ENCODE measurements at regions not wholly inside any gene's neighbourhood (a gene's known extent, or its start where the extent isn't known, plus 50 kb on each side); places are given as distances from the start of the nearest gene placed in this dataset.

GRCh38 chr22:22816766-22817410, 70.7 kb upstream of the IGLL5 start:
- no peak overlapping the region for H3K4me3 ChIP-seq (ENCODE audit: low read depth, low read length)
- no peaks in the 10 kb centered on the region for H3K36me3 ChIP-seq (ENCODE audit: control insufficient read depth, insufficient read depth, low read length)
- TF ChIP-seq, protein P1, sequence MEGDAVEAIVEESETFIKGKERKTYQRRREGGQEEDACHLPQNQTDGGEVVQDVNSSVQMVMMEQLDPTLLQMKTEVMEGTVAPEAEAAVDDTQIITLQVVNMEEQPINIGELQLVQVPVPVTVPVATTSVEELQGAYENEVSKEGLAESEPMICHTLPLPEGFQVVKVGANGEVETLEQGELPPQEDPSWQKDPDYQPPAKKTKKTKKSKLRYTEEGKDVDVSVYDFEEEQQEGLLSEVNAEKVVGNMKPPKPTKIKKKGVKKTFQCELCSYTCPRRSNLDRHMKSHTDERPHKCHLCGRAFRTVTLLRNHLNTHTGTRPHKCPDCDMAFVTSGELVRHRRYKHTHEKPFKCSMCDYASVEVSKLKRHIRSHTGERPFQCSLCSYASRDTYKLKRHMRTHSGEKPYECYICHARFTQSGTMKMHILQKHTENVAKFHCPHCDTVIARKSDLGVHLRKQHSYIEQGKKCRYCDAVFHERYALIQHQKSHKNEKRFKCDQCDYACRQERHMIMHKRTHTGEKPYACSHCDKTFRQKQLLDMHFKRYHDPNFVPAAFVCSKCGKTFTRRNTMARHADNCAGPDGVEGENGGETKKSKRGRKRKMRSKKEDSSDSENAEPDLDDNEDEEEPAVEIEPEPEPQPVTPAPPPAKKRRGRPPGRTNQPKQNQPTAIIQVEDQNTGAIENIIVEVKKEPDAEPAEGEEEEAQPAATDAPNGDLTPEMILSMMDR (IDR thresholded peaks at IDR 0.05) = no peak
- no peak overlapping the region for H3K9ac ChIP-seq
- H3K4me2 ChIP-seq (ENCODE audit: low read length) = no peak overlapping the region
- no peaks in the 10 kb centered on the region for H3K9me3 ChIP-seq (ENCODE audit: control insufficient read depth, low read length)
- no peak overlapping the region for H2AFZ ChIP-seq
- H3K79me2 ChIP-seq = no peaks in the 10 kb centered on the region
- no peak overlapping the region for H3K27ac ChIP-seq
- no peaks in the 10 kb centered on the region for H3K4me1 ChIP-seq
- H3K27me3 ChIP-seq (ENCODE audit: control insufficient read depth, insufficient read depth, low read length) = no peaks in the 10 kb centered on the region

- no peaks in the 10 kb centered on the region for H3K4me1 ChIP-seq
- H3K4me3 ChIP-seq (ENCODE audit: low read depth, low read length) = no peak overlapping the region
Measured at GRCh38 chr22:22817468-22818201, 70.0 kb upstream of the IGLL5 start.

DNA sequence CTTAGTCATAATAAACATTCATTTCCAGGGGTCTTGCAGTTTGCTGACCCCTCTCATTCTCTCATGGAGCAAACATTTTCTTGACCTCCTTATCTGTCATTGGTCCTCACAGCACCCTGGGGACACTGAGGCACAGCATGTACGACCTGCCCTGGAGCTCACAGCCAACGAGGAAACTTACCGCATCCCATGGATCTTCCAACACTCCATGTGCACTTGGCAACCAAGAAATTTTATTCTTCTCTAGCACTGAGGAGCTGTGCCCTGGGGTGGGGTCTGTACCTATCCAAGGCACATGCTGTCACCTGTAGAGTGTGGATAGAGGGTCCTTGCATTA, 69.4 kb upstream of the IGLL5 start:
- Histone ChIP-seq H3K27ac (no peak overlapping the region), H3K36me3 (ENCODE audit: control insufficient read depth, insufficient read depth, low read length) (no peaks in the 10 kb centered on the region), H3K4me2 (ENCODE audit: low read length) (no peak overlapping the region), H3K4me1 (no peaks in the 10 kb centered on the region), H2AFZ (no peak overlapping the region), H3K4me3 (ENCODE audit: low read depth, low read length) (no peak overlapping the region), H3K9ac (no peak overlapping the region), H3K79me2 (no peaks in the 10 kb centered on the region), H3K9me3 (ENCODE audit: control insufficient read depth, low read length) (no peaks in the 10 kb centered on the region), H3K27me3 (ENCODE audit: control insufficient read depth, insufficient read depth, low read length) (no peaks in the 10 kb centered on the region)
- TF ChIP-seq, protein P1 (IDR thresholded peaks at IDR 0.05) = no peak

More at GRCh38 chr22:22817468-22818201, 70.0 kb upstream of the IGLL5 start:
- no peaks in the 10 kb centered on the region for H3K9me3 ChIP-seq (ENCODE audit: control insufficient read depth, low read length)
- no peak overlapping the region for H2AFZ ChIP-seq
- H3K27me3 ChIP-seq (ENCODE audit: control insufficient read depth, insufficient read depth, low read length) = no peaks in the 10 kb centered on the region
- no peak overlapping the region for H3K27ac ChIP-seq
- TF ChIP-seq, protein P1 (IDR thresholded peaks at IDR 0.05) = no peak
- no peaks in the 10 kb centered on the region for H3K36me3 ChIP-seq (ENCODE audit: control insufficient read depth, insufficient read depth, low read length)
- no peaks in the 10 kb centered on the region for H3K79me2 ChIP-seq
- H3K9ac ChIP-seq = no peak overlapping the region
- H3K4me2 ChIP-seq (ENCODE audit: low read length) = no peak overlapping the region

DNA sequence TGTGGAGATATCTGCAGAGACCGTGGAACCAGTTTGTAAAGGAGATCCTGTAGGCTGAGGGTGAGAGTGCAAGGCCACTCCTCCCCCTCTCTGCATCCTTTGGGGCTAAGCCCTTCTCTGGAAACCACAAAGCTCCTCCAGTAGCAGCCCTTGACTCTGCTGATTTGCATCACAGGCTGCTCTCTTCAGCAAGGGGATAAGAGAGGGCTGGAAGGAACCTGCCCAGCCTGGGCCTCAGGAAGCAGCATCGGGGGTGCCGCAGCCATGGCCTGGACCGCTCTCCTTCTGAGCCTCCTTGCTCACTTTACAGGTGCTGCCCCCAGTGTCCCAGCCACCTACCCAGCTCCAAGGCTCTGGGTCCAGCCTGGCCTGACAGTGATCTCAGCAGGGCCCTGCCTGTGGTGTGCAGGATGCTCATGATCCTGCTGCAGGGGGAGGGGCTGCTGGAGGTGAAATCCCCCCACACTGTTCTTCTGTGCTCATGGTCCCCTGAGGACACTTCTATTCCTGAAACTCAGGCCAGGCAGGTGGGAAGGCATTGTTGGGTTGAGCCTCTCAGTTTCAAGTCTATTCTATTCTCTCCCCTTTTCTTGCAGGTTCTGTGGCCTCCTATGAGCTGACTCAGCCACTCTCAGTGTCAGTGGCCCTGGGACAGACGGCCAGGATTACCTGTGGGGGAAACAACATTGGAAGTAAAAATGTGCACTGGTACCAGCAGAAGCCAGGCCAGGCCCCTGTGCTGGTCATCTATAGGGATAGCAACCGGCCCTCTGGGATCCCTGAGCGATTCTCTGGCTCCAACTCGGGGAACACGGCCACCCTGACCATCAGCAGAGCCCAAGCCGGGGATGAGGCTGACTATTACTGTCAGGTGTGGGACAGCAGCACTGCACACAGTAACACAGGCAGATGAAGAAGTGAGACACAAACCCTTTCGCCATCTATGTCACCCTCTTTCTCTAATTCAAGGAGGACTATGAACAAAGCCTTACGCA, 68.5 kb upstream of the IGLL5 start:
- Histone ChIP-seq H2AFZ (no peak overlapping the region), H3K9me3 (ENCODE audit: control insufficient read depth, low read length) (no peaks in the 10 kb centered on the region), H3K27ac (no peak overlapping the region), H3K27me3 (ENCODE audit: control insufficient read depth, insufficient read depth, low read length) (no peaks in the 10 kb centered on the region), H3K4me2 (ENCODE audit: low read length) (no peak overlapping the region), H3K79me2 (no peaks in the 10 kb centered on the region), H3K4me3 (ENCODE audit: low read depth, low read length) (no peak overlapping the region), H3K4me1 (no peaks in the 10 kb centered on the region), H3K36me3 (ENCODE audit: control insufficient read depth, insufficient read depth, low read length) (no peaks in the 10 kb centered on the region), H3K9ac (no peak overlapping the region)
- TF ChIP-seq, protein P1 (IDR thresholded peaks at IDR 0.05) = no peak

Measured in parathyroid adenoma (tissue), 2 donors.